Lower lobe of right lung (tissue), 2 donors: ENCODE measurements at regions not wholly inside any gene's neighbourhood (a gene's known extent, or its start where the extent isn't known, plus 50 kb on each side); places are given as distances from the start of the nearest gene placed in this dataset.

Experiments
- ATAC-seq, 2 donors: fragments of 200-7000 bp; cut with Tn5 transposase; one replicate each; pipeline ENCODE4 v1.9.1; 2020 to 2022; ENCODE audit warnings: mild to moderate bottlenecking in 2 of 2, moderate library complexity in 2 of 2
- DNase-seq: peaks from one replicate; pipeline ENCODE4 v3.0.0-alpha.2; 2020
- H3K27ac ChIP-seq: fragments of 200-600 bp; one replicate; pipeline ENCODE4 v1.8.0; 2022
- H3K27me3 ChIP-seq: fragments of 200-600 bp; one replicate; pipeline ENCODE4 v1.8.0; 2022; ENCODE audit warnings: low read depth
- H3K36me3 ChIP-seq: fragments of 200-600 bp; one replicate; pipeline ENCODE4 v1.8.0; 2022; ENCODE audit warnings: mild to moderate bottlenecking
- H3K4me1 ChIP-seq: fragments of 200-600 bp; one replicate; pipeline ENCODE4 v1.8.0; 2022
- H3K4me3 ChIP-seq: fragments of 200-600 bp; one replicate; pipeline ENCODE4 v1.8.0; 2022; ENCODE audit warnings: mild to moderate bottlenecking
- H3K9me3 ChIP-seq: fragments of 200-600 bp; one replicate; pipeline ENCODE4 v1.8.0; 2022
- CTCF ChIP-seq: fragments of 200-600 bp; IDR thresholded peaks from one replicate; pipeline ENCODE4 v1.8.0; 2022; ENCODE audit warnings: antibody characterized with exemption, mild to moderate bottlenecking
- intact Hi-C: fragments of 100-400 bp; cut with DNase I; formaldehyde crosslinking; loops from one replicate; pipeline ENCODE4 v1.11.0; 2022
- donor health status: DM: no; HTN: yes; CAD: no; lungs with severe emphysema.

GRCh38 chr2:118309257-118309945, 221.1 kb downstream of the INSIG2 start:
- Histone ChIP-seq H3K27ac (peak overlapping the region; percentile 58), H3K27me3 (peaks cover 56% of the 10 kb centered on the region), H3K4me1 (peaks cover 7% of the 10 kb centered on the region), H3K4me3 (peak overlapping the region; percentile 57), H3K9me3 (no peaks in the 10 kb centered on the region), H3K36me3 (no peaks in the 10 kb centered on the region)
- no peak for ATAC-seq
- intact Hi-C loops, result no loop called here
- DNase-seq, result no peak
- no peak for TF ChIP-seq CTCF

- intact Hi-C loops, result no loop called here
These were observed 219.6 kb downstream of the INSIG2 start for GRCh38 chr2:118307864-118308263.

GRCh38 chr2:118301248-118301647, 213.0 kb downstream of the INSIG2 start:
- intact Hi-C loops, result no loop called here
- TF ChIP-seq CTCF, result no peak
- ATAC-seq, result no peak

More at GRCh38 chr2:118307864-118308263, 219.6 kb downstream of the INSIG2 start:
- Histone ChIP-seq H3K4me3 (no peak overlapping the region), H3K9me3 (no peaks in the 10 kb centered on the region), H3K36me3 (no peaks in the 10 kb centered on the region), H3K27me3 (peaks cover 56% of the 10 kb centered on the region), H3K27ac (no peak overlapping the region), H3K4me1 (peaks cover 7% of the 10 kb centered on the region)
- TF ChIP-seq CTCF, result no peak
- no peak for ATAC-seq
- no peak for DNase-seq

GRCh38 chr2:118300832-118301231, 212.6 kb downstream of the INSIG2 start:
- DNase-seq, result no peak
- intact Hi-C loops, result no loop called here
- Histone ChIP-seq H3K27ac (no peak overlapping the region), H3K36me3 (no peaks in the 10 kb centered on the region), H3K4me1 (no peaks in the 10 kb centered on the region), H3K9me3 (no peaks in the 10 kb centered on the region), H3K4me3 (no peak overlapping the region), H3K27me3 (peaks cover 8% of the 10 kb centered on the region)
- no peak for TF ChIP-seq CTCF
- ATAC-seq, result no peak

More at GRCh38 chr2:118301248-118301647, 213.0 kb downstream of the INSIG2 start:
- DNase-seq, result no peak
- H3K27ac ChIP-seq, result no peak overlapping the region
- no peaks in the 10 kb centered on the region for H3K9me3 ChIP-seq
- H3K4me1 ChIP-seq, result no peaks in the 10 kb centered on the region
- H3K27me3 ChIP-seq, result peaks cover 8% of the 10 kb centered on the region
- H3K4me3 ChIP-seq, result no peak overlapping the region
- no peaks in the 10 kb centered on the region for H3K36me3 ChIP-seq

GRCh38 chr2:118296663-118297062, 208.4 kb downstream of the INSIG2 start:
- Histone ChIP-seq H3K27me3 (peaks cover 8% of the 10 kb centered on the region), H3K4me1 (no peaks in the 10 kb centered on the region), H3K4me3 (no peak overlapping the region), H3K36me3 (no peaks in the 10 kb centered on the region), H3K27ac (no peak overlapping the region), H3K9me3 (no peaks in the 10 kb centered on the region)
- ATAC-seq, result no peak
- DNase-seq, result no peak
- intact Hi-C loops, result no loop called here
- no peak for TF ChIP-seq CTCF
